SU-DHL-6 (cell line): ENCODE measurements at regions not wholly inside any gene's neighbourhood (a gene's known extent, or its start where the extent isn't known, plus 50 kb on each side); places are given as distances from the start of the nearest gene placed in this dataset.

ENCODE experiments used
- CTCF ChIP-seq: fragments of 200-600 bp; sonication (generic); IDR thresholded peaks from one replicate; pipeline ENCODE4 v1.5.1; 2017; ENCODE audit warnings: antibody characterized with exemption, mild to moderate bottlenecking, low read length, moderate library complexity; ENCODE audit not compliant: insufficient read depth, poor library complexity, severe bottlenecking
- EZH2phosphoT487 ChIP-seq: fragments of 200-600 bp; sonication (generic), shearing (Covaris generic); conservative IDR thresholded peaks from 2 replicates; pipeline ENCODE4 v1.6.1; 2018; ENCODE audit warnings: mild to moderate bottlenecking, antibody characterized with exemption, low read length, moderate library complexity, mixed read lengths

DNA sequence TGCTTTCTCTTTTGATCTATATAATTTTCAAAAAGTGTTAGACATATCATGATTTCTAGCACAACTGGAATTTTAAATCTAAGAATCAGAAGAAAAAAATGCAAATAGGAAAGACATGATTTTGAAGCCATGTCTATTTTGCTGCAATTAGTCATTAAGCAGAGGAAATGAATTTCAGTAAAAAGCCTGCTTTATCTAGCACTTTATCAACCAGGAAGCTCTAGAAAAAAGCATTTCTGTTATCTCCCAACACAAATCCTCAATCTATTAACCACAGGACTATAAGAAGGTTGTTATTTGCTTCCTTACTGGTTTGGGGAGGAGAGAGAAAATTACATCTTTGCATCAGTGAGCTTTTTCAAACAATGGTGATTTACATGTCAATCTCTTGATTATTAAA is 716.7 kb downstream of the DIAPH3 start:
- TF ChIP-seq CTCF: no peak
- no peak for TF ChIP-seq EZH2phosphoT487
